ENCODE measurements at regions not wholly inside any gene's neighbourhood (a gene's known extent, or its start where the extent isn't known, plus 50 kb on each side); places are given as distances from the start of the nearest gene placed in this dataset.
A peak's percentile ranks its signal among the peaks of the same experiment; 100 is the strongest.

DNA sequence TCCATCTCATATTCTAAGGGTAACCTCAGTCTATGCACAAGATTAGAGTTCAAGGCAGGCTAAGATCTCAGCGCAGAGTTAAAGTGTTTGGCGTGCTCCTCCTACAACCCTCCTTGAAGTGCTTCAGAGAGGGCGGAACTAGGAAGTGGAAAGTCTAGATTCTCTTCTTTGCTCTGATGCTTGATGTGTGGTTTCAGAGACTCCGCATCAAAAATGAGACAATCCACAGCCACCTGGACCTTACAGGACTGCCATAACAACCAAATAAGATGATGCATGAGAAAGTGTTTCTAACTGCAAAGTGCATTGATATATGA, 161.3 kb upstream of the ATP11B start:
- no peaks in the 10 kb centered on the region for H3K9me3 ChIP-seq (ENCODE audit: control insufficient read depth in 2 of 3, low read length in 3 of 3)
- H3K4me1 ChIP-seq (ENCODE audit: control insufficient read depth in 2 of 2, insufficient read depth in 2 of 2, low read length in 2 of 2), result no peaks in the 10 kb centered on the region
- no peak for ATAC-seq
- no peak for DNase-seq
- intact Hi-C loops (cut with micrococcal nuclease), result no loop called here
- ChIA-PET POLR2A (no interaction called here), CTCF (no interaction called here)
- H3K27me3 ChIP-seq (ENCODE audit: control insufficient read depth in 2 of 2, insufficient read depth in 2 of 2, low read length in 2 of 2), result peaks cover 0 to 4% of the 10 kb centered on the region in 2 donors
- no peaks in the 10 kb centered on the region for H3K4me1 Mint-ChIP-seq
- no peak overlapping the region for H3K27ac Mint-ChIP-seq
- H3K4me3 ChIP-seq (ENCODE audit: low read length), result no peak overlapping the region
- no peaks in the 10 kb centered on the region for H3K36me3 ChIP-seq (ENCODE audit: control insufficient read depth in 2 of 3, insufficient read depth in 3 of 3, low read length in 3 of 3)
- H3K27ac ChIP-seq (ENCODE audit: low read depth, low read length), result no peak overlapping the region
- no peak overlapping the region for H3K4me3 Mint-ChIP-seq
- H3K9me3 Mint-ChIP-seq, result no peaks in the 10 kb centered on the region
- H3K36me3 Mint-ChIP-seq, result no peaks in the 10 kb centered on the region
- peaks cover 8 to 17% (median 15%) of the 10 kb centered on the region in 5 donors for H3K27me3 Mint-ChIP-seq

- Histone ChIP-seq H3K4me1 (ENCODE audit: control insufficient read depth in 2 of 2, insufficient read depth in 2 of 2, low read length in 2 of 2) (no peaks in the 10 kb centered on the region), H3K27ac (ENCODE audit: low read depth, low read length) (no peak overlapping the region), H3K27me3 (ENCODE audit: control insufficient read depth in 2 of 2, insufficient read depth in 2 of 2, low read length in 2 of 2) (peaks cover 0 to 4% of the 10 kb centered on the region in 2 donors), H3K4me3 (ENCODE audit: low read length) (no peak overlapping the region), H3K36me3 (ENCODE audit: control insufficient read depth in 2 of 3, insufficient read depth in 3 of 3, low read length in 3 of 3) (no peaks in the 10 kb centered on the region), H3K9me3 (ENCODE audit: control insufficient read depth in 2 of 3, low read length in 3 of 3) (no peaks in the 10 kb centered on the region)
- ChIA-PET CTCF (no interaction called here), POLR2A (no interaction called here)
- no peak overlapping the region for H3K27ac Mint-ChIP-seq
- H3K9me3 Mint-ChIP-seq, result no peaks in the 10 kb centered on the region
- intact Hi-C loops (cut with micrococcal nuclease), result no loop called here
- ATAC-seq (no peak), DNase-seq (no peak)
- no peak overlapping the region for H3K4me3 Mint-ChIP-seq
- H3K4me1 Mint-ChIP-seq, result no peaks in the 10 kb centered on the region
- no peaks in the 10 kb centered on the region for H3K36me3 Mint-ChIP-seq
- peaks cover 9 to 24% (median 10%) of the 10 kb centered on the region in 5 donors for H3K27me3 Mint-ChIP-seq
Measured at GRCh38 chr3:182633186-182633585, 160.1 kb upstream of the ATP11B start.

GRCh38 chr3:182636646-182637045, 156.7 kb upstream of the ATP11B start:
- intact Hi-C loops (cut with micrococcal nuclease), result no loop called here
- Mint-ChIP-seq H3K36me3 (no peaks in the 10 kb centered on the region), H3K4me1 (no peaks in the 10 kb centered on the region), H3K27me3 (peaks cover 11 to 24% (median 19%) of the 10 kb centered on the region in 5 donors), H3K9me3 (peaks cover 0 to 6% (median 0%) of the 10 kb centered on the region in 11 donors), H3K27ac (no peak overlapping the region), H3K4me3 (no peak overlapping the region)
- Histone ChIP-seq H3K27me3 (ENCODE audit: control insufficient read depth in 2 of 2, insufficient read depth in 2 of 2, low read length in 2 of 2) (peaks cover 0 to 4% of the 10 kb centered on the region in 2 donors), H3K36me3 (ENCODE audit: control insufficient read depth in 2 of 3, insufficient read depth in 3 of 3, low read length in 3 of 3) (no peaks in the 10 kb centered on the region), H3K27ac (ENCODE audit: low read depth, low read length) (no peak overlapping the region), H3K4me1 (ENCODE audit: control insufficient read depth in 2 of 2, insufficient read depth in 2 of 2, low read length in 2 of 2) (no peaks in the 10 kb centered on the region), H3K9me3 (ENCODE audit: control insufficient read depth in 2 of 3, low read length in 3 of 3) (no peaks in the 10 kb centered on the region), H3K4me3 (ENCODE audit: low read length) (no peak overlapping the region)
- CTCF ChIA-PET, result no interaction called here
- ATAC-seq, result no peak
- no peak for DNase-seq
- POLR2A ChIA-PET, result no interaction called here

- Mint-ChIP-seq H3K36me3 (no peaks in the 10 kb centered on the region), H3K27me3 (peaks cover 11 to 24% (median 19%) of the 10 kb centered on the region in 5 donors), H3K4me3 (no peak overlapping the region), H3K27ac (peak overlapping the region in 1 of 9 donors; percentile 14), H3K4me1 (no peaks in the 10 kb centered on the region), H3K9me3 (peaks cover 0 to 6% (median 0%) of the 10 kb centered on the region in 11 donors)
- Histone ChIP-seq H3K27me3 (ENCODE audit: control insufficient read depth in 2 of 2, insufficient read depth in 2 of 2, low read length in 2 of 2) (peaks cover 0 to 4% of the 10 kb centered on the region in 2 donors), H3K4me3 (ENCODE audit: low read length) (no peak overlapping the region), H3K36me3 (ENCODE audit: control insufficient read depth in 2 of 3, insufficient read depth in 3 of 3, low read length in 3 of 3) (no peaks in the 10 kb centered on the region), H3K9me3 (ENCODE audit: control insufficient read depth in 2 of 3, low read length in 3 of 3) (no peaks in the 10 kb centered on the region), H3K27ac (ENCODE audit: low read depth, low read length) (no peak overlapping the region), H3K4me1 (ENCODE audit: control insufficient read depth in 2 of 2, insufficient read depth in 2 of 2, low read length in 2 of 2) (no peaks in the 10 kb centered on the region)
- intact Hi-C loops (cut with micrococcal nuclease), result no loop called here
- no peak for ATAC-seq
- POLR2A ChIA-PET, result no interaction called here
- CTCF ChIA-PET, result no interaction called here
- no peak for DNase-seq
Measured at GRCh38 chr3:182637350-182638110, 155.8 kb upstream of the ATP11B start.

GRCh38 chr3:182644013-182644412, 149.3 kb upstream of the ATP11B start:
- Histone ChIP-seq H3K9me3 (ENCODE audit: control insufficient read depth in 2 of 3, low read length in 3 of 3) (no peaks in the 10 kb centered on the region), H3K4me3 (ENCODE audit: low read length) (no peak overlapping the region), H3K27me3 (ENCODE audit: control insufficient read depth in 2 of 2, insufficient read depth in 2 of 2, low read length in 2 of 2) (no peaks in the 10 kb centered on the region), H3K4me1 (ENCODE audit: control insufficient read depth in 2 of 2, insufficient read depth in 2 of 2, low read length in 2 of 2) (no peaks in the 10 kb centered on the region), H3K27ac (ENCODE audit: low read depth, low read length) (no peak overlapping the region), H3K36me3 (ENCODE audit: control insufficient read depth in 2 of 3, insufficient read depth in 3 of 3, low read length in 3 of 3) (no peaks in the 10 kb centered on the region)
- ATAC-seq (no peak), DNase-seq (no peak)
- peaks cover 0 to 6% (median 0%) of the 10 kb centered on the region in 11 donors for H3K9me3 Mint-ChIP-seq
- ChIA-PET CTCF (interaction anchor here (0.7 kb wide), 1 partner anchor 164 kb away, joined by 3 read pairs; no protein-coding TSS in a partner anchor), POLR2A (no interaction called here)
- H3K27me3 Mint-ChIP-seq, result peaks cover 11 to 34% (median 22%) of the 10 kb centered on the region in 5 donors
- H3K4me3 Mint-ChIP-seq, result no peak overlapping the region
- no peaks in the 10 kb centered on the region for H3K4me1 Mint-ChIP-seq
- no peak overlapping the region for H3K27ac Mint-ChIP-seq
- intact Hi-C loops (cut with micrococcal nuclease), result no loop called here
- H3K36me3 Mint-ChIP-seq, result no peaks in the 10 kb centered on the region

- ATAC-seq, result no peak
- Mint-ChIP-seq H3K9me3 (peaks cover 0 to 6% (median 0%) of the 10 kb centered on the region in 11 donors), H3K27me3 (peaks cover 9 to 33% (median 21%) of the 10 kb centered on the region in 5 donors), H3K4me1 (no peaks in the 10 kb centered on the region), H3K27ac (no peak overlapping the region), H3K36me3 (no peaks in the 10 kb centered on the region), H3K4me3 (no peak overlapping the region)
- Histone ChIP-seq H3K4me3 (ENCODE audit: low read length) (no peak overlapping the region), H3K4me1 (ENCODE audit: control insufficient read depth in 2 of 2, insufficient read depth in 2 of 2, low read length in 2 of 2) (no peaks in the 10 kb centered on the region), H3K36me3 (ENCODE audit: control insufficient read depth in 2 of 3, insufficient read depth in 3 of 3, low read length in 3 of 3) (no peaks in the 10 kb centered on the region), H3K9me3 (ENCODE audit: control insufficient read depth in 2 of 3, low read length in 3 of 3) (no peaks in the 10 kb centered on the region), H3K27ac (ENCODE audit: low read depth, low read length) (no peak overlapping the region), H3K27me3 (ENCODE audit: control insufficient read depth in 2 of 2, insufficient read depth in 2 of 2, low read length in 2 of 2) (no peaks in the 10 kb centered on the region)
- ChIA-PET CTCF (interaction anchor here (0.5 to 0.7 kb wide), 2 partner anchors 10 to 163 kb away, joined by 3 read pairs; no protein-coding TSS in a partner anchor), POLR2A (no interaction called here)
- DNase-seq, result peak in 1 of 9 donors; percentile 26
- intact Hi-C loops (cut with micrococcal nuclease), result no loop called here
Measured at GRCh38 chr3:182644790-182645433, 148.4 kb upstream of the ATP11B start.

Data from naive thymus-derived CD4-positive, alpha-beta T cell (primary cell).